GM19035 (cell line): ENCODE measurements at regions not wholly inside any gene's neighbourhood (a gene's known extent, or its start where the extent isn't known, plus 50 kb on each side); places are given as distances from the start of the nearest gene placed in this dataset.
"Not testable (repeated sequence)": the region's sequence is repeated elsewhere in the genome, so short reads cannot be mapped to it uniquely, and the experiment has no call there.

Source experiments
- ATAC-seq: cut with Tn5 transposase; IDR thresholded peaks from one replicate; pipeline ENCODE4 v1.9.1; 2021; ENCODE audit not compliant: unreplicated experiment

DNA sequence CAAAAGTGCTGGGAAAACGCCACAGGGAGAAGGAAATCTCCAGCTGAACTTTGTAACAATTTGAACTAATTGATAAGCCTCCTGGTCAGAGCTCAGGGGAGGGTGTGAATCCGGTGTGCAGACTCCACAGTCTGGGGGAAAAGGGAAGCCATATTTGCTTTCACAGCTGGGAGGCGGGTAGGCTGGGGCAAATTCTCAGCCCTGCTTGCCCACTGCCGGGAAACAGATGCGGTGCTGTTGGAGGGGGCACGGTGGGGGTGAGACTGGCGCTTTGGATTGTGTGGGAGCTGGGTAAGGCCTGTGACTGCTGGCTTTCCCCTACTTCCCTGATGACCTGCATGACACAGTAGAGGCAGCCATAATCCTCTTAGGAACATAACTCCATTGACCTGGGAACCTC, 134.8 kb downstream of the ADCYAP1 start:
- no peak for ATAC-seq

DNA sequence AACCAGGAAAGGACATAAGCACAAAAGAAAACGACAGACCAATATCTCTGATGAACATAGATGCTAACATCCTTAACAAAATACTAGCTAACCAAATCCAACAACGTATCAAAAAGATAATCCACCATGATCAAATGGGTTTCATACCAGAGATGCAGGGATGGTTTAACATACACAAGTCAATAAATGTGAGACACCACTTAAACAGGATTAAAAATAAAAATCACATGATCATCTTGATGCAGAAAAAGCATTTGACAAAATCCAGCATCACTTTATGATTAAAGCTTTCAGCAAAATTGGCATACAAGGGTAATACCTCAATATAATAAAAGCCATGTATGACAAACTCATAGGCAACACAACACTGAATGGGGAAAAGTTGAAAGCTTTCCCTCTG, 138.4 kb downstream of the ADCYAP1 start:
- ATAC-seq: not testable (repeated sequence)

DNA sequence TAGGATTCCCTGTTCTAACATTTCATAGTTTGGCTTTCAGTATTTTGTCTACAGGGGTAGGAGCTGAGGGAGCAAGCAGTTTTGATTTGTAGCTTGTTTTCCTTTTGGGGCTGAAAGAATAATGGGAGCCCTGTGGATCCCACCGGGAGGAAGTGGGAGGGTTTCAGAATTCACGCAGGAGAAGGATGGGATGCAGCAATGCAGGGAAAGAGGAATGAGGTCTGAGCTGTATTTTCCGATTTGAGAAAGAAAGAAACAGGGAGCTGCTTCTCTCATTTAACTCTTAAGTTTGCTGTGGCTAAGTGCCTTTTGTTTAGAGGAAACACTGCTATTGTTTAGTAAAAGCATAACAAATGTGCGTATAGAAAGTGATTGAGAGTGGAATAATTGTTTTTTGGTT, 141.0 kb downstream of the ADCYAP1 start:
- ATAC-seq: no peak

DNA sequence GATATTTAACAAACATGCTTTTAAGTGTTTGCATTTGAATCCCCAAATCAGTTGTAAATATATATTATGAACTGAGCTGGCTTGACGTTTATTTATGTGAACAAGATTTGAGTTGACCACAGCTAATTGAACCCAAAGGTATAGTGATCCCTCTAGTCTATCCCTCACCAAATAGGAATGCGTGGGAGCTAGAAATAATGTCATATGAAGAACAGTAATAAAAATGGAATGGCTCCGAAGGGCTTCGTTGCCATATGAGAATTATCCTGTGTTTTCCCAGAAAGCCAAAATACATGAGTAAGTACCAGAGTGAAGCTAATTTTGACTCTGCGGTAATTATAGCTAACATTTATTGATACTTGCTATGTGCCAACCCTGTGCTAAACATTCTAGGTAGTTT, 142.7 kb downstream of the ADCYAP1 start:
- ATAC-seq: no peak

DNA sequence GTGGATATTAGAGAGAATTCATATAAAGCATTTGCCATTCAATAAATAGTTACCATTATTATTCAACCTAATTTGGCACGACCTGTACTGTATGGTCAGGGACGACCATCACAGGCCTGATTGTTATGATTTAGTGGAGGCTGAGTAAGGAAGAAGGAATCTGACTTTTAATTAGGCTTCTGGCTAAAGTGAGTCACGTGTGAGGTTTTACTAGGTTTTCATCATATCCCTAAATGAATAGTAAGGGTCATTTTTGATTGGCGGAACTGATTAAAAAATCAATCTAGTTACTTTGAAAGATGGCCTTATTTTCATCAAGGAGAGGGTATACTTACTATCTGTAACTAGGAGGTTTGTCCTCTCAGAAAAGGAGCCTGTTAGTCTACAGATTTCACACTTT, 143.4 kb downstream of the ADCYAP1 start:
- ATAC-seq: no peak

DNA sequence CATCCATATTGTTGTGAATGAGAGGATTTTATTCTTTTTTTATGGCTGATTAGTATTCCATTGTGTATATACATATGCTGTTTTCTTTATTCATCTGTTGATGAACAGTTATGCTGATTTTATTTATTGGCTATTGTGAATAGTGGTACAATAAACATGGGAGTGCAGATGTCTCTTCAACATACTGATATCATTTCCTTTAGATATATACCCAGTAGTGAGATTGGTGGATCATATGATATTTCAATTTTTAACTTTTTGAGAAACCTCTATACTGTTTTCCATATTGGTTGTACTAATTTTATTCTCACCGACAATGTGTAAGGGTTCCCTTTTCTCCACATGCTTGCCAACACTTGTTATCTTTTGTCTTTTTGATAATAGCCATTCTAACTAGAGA, 144.5 kb downstream of the ADCYAP1 start:
- ATAC-seq: no peak

DNA sequence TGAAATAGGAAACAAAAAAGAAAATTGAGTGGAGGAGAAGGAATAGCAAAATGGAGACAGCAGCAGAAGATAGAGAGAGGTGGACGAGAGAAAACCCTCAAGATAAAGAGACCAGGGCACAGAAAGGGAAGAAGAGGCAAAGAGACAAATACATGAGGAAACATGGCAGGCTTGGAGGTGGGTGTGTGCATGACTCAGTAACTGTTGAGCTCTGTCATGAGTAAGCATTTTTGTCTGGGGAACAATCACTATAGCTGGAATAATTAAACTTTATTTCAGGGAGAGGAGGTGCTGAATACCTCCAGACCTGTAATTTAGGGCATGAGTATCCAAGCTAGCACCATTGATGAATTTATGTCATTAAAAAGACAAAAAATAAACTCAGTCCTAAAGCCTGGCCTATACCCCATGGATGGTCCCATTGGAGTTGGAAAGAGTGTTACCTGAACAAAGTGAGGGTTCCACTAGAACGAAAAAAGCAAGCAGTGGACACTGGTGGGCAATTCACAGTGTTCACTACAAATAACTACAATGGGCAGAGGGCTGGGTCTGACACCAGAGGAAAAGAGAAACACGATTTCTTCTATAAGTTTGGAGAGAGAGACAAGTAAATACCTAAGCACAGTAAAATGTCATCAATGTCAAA, 145.5 kb downstream of the ADCYAP1 start:
- ATAC-seq: no peak

DNA sequence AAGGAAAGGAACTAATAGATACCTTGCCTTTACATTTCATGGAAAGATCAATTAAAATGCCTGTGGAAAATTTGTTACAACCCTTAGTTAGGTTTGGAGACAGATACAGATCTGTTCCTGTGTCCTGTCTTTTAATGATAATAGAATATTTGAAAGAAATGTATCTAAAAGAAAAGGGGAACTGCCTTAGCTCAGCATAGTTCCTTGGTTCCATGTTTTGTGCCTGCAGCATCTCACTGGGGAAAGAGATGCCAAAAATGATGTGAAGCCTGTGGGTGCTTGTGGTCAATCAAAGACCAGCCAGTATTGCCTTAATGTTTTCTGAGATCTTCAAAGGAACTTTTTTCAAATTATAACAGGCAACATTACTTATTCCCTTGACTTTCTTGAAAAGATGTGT, 147.6 kb downstream of the ADCYAP1 start:
- ATAC-seq: no peak

DNA sequence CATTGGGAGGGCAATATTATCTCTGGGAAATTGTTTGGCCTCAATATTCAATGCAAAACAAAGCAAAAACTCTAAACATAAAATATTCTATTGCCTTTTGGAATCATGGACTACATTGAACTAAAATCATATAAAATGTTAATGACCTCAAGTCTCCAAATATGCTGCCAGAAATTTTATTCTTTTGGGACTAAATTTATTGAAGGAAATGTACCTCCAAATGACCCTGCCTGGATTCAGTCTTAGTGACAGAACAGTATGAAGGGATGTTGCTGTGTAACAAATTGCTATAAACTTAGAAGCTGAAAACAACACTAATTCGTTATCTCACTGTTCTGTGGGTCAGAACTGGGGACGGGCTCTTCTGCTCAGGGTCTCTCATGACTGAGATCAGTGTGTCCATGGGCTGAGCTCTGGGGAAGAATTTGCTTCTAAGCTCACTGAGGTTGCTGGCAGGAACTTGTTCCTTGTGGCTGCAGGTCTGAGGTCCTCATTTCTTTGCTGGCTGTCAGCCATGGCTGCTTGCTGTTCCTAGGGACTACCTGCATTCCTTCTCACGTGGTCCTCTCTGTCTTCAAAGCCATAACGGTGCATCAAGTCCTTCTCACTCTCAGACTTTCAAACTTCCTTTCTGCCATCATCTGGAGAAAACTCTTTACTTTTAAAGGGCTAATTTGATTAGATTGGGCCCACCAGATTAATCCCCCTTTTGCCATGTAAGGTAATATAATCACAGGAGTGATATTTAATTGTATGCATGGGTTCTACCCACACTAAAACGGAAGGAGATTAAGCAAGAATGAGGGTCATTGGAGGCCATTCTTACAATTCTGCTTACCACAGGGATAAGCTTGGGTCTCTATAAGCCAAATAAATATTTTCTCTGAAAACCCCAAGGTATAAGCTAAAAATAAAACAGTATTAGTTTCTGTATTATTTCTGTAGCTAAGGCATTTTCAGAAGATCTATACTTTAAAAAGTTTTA, 149.0 kb downstream of the ADCYAP1 start:
- no peak for ATAC-seq

DNA sequence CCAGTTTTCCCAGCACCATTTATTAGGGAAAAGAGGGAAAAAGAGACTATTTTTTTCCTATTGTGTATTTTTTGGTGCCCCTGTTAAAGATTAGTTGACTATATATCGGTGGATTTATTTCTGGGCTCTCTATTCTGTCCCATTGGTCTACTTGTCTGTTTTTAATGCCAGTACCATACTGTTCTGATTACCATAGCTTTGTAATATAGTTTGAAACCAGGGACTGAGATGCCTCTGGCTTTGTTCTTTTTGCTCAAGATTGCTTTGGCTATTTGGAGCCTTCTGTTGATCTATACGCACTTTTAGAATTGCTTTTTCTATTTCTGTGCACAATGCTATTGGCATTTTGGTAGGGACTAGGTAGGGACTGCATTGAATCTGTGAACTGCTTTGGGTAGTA, 151.7 kb downstream of the ADCYAP1 start:
- ATAC-seq: no peak

DNA sequence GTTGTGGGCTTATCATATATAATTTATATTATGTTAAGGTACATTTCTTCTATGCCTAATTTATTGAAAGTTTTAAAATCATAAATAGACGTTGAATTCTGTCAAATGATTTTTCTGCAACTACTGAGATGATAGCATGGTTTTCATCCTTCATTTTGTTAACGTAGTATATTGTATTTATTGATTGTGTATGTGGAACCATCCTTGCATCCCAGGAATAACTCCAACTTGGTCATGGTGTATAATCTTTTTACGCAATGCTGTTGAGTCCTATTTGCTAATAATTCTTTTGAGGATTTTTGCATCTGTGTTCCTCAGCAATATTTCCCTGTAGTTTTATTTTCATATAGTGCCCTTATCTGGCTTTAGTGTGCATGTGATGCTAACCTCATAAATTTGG, 152.7 kb downstream of the ADCYAP1 start:
- ATAC-seq: no peak

DNA sequence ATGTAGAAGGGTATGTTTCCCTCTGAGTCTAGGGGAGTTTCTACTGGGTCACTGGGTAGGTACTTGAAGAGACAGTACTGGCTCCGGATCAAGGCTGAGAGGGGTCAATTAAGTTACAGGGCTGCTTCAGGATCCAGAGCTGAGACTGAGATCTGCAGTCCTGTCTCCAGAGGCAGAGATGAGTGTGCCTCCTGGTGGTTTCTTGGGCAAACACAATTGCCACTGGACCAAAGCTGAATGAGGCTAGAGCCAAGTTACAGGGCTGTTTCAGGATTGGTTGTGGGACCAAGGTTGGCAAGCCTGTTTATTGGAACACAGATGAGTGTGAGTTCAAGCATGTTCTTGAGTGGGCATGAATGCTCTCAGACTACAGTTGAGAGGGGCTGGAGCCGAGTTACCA, 157.9 kb downstream of the ADCYAP1 start:
- no peak for ATAC-seq

DNA sequence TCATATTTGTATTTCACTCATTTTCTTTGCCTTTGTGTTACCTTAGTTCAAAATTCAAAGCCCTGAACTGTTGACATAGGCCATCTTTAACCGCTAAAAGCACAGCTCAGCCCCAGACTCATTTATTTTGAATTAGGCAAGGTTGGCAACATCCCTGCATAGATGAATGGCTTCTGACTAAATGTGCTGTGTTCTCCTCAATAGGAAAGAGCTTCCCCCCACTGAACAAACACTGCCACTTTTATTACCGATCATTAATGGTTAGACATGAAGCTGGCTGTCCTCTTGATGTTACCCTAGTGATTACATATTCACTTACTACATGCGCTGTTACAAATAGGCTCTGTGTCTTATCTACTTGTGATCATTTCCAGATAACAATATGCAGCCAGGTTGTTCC, 170.7 kb downstream of the ADCYAP1 start:
- ATAC-seq: no peak

DNA sequence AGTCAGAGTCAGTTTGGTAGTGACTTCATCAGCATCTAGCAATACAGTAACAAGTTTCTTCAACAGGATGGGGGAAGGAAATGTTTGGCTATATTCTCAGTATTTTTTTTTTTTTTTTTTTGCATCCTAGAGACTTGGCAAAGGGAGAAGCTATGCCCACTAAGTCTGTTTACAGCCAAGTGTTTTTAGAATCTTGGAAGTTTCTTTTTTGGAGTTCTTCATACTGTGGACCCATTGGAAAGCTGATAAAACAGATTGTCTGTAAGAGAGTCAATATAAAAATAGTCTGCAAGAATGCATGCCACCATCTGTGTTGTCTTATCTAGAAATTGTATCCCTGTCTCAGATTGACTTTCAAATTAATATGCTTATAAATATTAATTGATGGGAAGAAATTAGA, 171.2 kb downstream of the ADCYAP1 start:
- no peak for ATAC-seq

DNA sequence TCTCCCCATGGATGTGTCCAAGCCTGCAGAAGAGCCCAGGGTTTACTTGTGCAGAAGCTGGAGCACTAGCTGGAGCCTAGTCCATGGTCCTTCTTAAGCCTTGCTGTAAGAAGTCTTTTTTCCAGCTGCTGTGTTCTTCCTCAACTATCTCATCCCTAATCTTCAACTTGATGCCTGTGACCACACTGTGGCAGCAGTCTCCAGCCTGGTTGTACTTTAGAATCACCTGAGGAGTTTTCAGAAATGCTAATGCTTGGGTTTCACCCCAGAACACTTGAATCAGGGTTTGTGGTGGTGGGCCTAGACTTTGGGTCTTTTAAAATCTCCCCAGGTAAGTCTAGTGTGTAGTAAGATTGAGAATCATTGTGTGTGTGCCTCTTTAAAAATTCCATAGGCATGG, 173.6 kb downstream of the ADCYAP1 start:
- no peak for ATAC-seq

DNA sequence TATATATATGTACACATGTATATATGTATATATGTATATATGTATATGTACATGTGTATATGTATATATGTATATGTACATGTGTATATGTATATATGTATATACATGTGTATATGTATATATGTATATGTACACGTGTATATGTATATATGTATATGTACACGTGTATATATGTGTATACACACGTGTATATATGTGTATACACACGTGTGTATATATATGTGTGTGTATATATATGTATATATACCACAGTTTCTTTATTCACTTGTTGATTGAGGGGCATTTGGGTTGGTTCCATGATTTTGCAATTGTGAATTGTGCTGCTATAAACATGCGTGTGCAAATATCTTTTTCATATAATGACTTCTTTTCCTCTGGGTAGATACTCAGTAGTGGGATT, 179.0 kb downstream of the ADCYAP1 start:
- not testable (repeated sequence) for ATAC-seq

DNA sequence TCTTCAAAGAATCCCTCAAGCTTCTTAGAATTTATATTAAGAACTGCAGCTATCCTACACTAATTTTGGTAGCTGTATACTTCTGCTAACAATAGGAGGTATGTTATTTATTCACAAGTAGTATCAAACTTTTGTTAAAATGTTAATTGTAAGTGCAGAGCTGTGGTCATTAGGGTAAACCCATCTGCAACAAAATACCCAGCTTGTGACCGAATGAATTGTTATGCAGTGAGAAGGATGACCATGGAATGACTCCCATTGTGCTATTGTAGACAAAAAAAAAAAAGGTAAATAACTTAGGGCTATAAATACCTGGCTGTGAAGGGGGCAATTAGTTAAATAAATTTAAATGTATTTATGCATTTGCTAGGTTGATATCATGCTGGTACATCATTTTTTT, 186.1 kb downstream of the ADCYAP1 start:
- no peak for ATAC-seq

DNA sequence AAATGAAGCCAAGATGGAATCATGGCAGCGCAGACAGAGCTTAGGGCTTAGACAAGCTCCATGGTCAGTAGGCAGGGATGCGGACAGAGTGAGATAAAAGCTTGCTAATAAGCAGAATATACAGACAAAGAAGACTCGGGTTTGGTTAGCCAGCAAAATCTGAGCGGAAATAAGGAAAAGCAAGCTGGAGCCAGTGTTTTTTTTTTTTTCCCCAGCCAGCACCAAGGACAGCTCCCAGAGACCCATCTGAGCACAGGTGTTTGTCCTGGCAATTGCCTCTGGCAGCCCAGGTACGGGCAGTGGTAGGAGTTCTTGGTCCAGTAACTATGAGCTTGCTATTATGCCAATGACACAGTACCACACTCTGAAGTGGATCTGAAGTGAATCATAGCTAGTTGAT, 187.6 kb downstream of the ADCYAP1 start:
- ATAC-seq: no peak

DNA sequence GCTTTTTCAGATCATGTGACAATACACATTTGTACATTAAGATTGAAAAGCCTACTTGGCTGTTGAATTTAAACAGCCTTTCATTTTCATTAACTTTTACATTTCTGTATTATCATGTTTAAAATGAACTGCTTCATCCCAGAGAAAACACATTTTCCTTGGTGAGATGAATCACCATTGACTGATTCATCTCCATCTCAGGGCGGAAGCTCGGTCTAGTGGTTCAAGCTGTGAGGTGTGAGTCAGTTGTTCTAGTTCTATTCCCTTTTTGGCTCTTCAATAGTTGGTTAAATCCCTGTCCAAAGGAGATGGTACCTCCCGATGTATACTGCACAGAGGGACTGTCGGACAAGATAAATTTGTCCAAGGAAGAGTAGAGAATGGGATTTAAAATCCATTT, 189.7 kb downstream of the ADCYAP1 start:
- no peak for ATAC-seq

DNA sequence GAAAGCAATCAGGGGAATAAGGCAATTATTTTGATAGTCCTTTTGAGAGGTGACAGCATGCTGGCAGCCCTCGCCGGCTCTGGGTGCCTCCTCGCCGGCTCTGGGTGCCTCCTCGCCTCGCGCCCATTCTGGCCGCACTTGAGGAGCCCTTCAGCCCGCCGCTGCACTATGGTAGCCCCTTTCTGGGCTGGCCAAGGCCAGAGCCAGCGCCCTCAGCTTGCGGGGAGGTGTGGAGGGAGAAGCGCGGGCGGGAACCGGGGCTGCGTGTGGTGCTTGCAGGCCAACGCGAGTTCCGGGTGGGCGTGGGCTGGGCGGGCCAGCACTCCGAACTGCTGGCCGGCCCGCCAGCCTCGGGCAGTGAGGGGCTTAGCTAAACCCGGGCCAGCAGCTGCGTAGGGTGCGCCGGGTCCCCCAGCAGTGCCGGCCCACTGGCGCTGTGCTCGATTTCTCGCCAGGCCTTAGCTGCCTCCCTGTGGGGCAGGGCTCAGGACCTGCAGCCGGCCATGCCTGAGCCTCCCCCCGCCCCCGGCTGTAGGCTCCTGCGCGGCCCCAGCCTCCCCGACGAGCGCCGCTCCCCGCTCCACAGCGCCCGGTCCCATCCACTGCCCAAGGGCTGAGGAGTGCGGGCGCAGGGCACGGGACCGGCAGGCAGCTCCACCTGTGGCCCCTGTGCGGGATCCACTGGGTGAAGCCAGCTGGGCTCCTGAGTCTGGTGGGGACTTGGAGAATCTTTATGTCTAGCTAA, 193.5 kb downstream of the ADCYAP1 start:
- not testable (repeated sequence) for ATAC-seq

DNA sequence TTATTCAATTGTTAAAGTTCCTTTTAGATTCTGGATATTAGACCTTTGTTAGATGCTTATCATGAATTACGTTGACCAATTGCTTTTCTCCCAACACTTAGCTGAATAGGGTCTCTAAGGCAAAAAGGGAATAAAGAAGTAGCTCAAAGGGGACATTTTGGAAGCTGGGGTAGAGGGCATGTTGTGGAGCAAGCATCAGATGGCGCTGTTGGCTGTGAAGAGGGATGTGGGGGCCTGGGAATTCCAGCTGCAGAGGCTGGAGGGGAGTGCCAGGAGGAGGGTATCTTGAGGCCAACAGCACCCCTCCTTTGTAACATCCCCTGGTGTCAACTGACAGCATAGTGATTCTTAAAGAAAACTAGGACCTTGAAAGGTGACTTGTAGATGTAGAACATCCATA, 198.2 kb downstream of the ADCYAP1 start:
- no peak for ATAC-seq

DNA sequence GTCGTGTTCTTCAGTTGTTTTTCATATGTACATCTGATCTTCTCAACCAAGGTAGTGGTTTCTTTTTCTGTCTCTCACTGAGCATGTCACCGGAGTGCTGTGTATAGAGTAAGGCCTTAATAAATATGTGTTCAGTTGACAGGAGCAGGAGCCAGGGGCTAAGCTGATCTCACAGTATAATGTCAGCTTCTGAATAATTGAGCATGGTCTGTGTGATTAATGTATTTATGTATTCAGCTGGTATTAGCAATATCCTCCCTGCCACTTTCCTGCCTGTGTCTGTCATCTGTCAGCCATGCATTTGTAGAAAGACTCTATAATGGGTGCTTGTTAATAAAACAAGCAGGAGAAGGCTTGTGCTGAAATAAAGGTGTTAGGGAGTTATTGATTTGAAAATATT, 198.9 kb downstream of the ADCYAP1 start:
- no peak for ATAC-seq
